Heart right ventricle (tissue), 16 donors: ENCODE measurements at regions not wholly inside any gene's neighbourhood (a gene's known extent, or its start where the extent isn't known, plus 50 kb on each side); places are given as distances from the start of the nearest gene placed in this dataset.

Source experiments
- ATAC-seq, 8 donors: fragments of 200-7000 bp; cut with Tn5 transposase; one replicate each; pipeline ENCODE4 v1.9.1; 2020; ENCODE audit warnings: mild to moderate bottlenecking in 8 of 8, moderate library complexity in 8 of 8, moderate number of reproducible peaks in 1 of 8
- DNase-seq, 2 donors: peaks; one replicate each; pipeline ENCODE4 v3.0.0-alpha.2; 2020
- H3K27ac ChIP-seq, 10 donors: fragments of 200-600 bp; sonication (generic) in 2 of 10; one replicate each; pipeline versions ENCODE4 v1.5.0 to v1.8.0; 2020 to 2022; ENCODE audit warnings: mild to moderate bottlenecking in 3 of 10
- H3K27me3 ChIP-seq, 7 donors: fragments of 200-600 bp; one replicate each; pipeline ENCODE4 v1.8.0; 2021 to 2022; ENCODE audit warnings: mild to moderate bottlenecking in 2 of 7
- H3K36me3 ChIP-seq, 9 donors: fragments of 200-600 bp; sonication (generic) in 1 of 9; one replicate each; pipeline versions ENCODE4 v1.5.0 to v1.8.0; 2020 to 2022; ENCODE audit warnings: mild to moderate bottlenecking in 2 of 9
- H3K4me1 ChIP-seq, 9 donors: fragments of 200-600 bp; sonication (generic) in 1 of 9; one replicate each; pipeline versions ENCODE4 v1.5.0 to v1.8.0; 2020 to 2022; ENCODE audit warnings: mild to moderate bottlenecking in 4 of 9
- H3K4me3 ChIP-seq, 10 donors: fragments of 200-600 bp; sonication (generic) in 2 of 10; one replicate each; pipeline versions ENCODE4 v1.5.0 to v1.8.0; 2020 to 2022; ENCODE audit warnings: mild to moderate bottlenecking in 7 of 10, moderate library complexity in 2 of 10
- H3K9me3 ChIP-seq, 11 donors: fragments of 200-600 bp in 10 of 11; sonication (generic) in 2 of 11; one replicate each; pipeline versions ENCODE4 v1.5.0 to v1.8.0; 2013 to 2022; ENCODE audit warnings: mild to moderate bottlenecking in 2 of 11, control low read depth in 1 of 11, moderate library complexity in 1 of 11
- CTCF ChIP-seq, 9 donors: fragments of 200-600 bp; sonication (generic) in 2 of 9; IDR thresholded peaks; one replicate each; pipeline versions ENCODE4 v1.5.0 to v1.8.0; 2021 to 2022; ENCODE audit warnings: antibody characterized with exemption in 9 of 9, mild to moderate bottlenecking in 5 of 9, moderate library complexity in 1 of 9
- WGBS, 2 donors: extraction: QIAGEN DNeasy Blood & Tissue Kit; methylation state at CpG; one replicate each; pipeline ENCODE4 v1.1.7; 2013; ENCODE audit warnings: inconsistent platforms in 1 of 2; 5-methylcytosine and 5-hydroxymethylcytosine counted together
- intact Hi-C, 10 donors: fragments of 100-400 bp; cut with DNase I; formaldehyde crosslinking; loops; one replicate each; pipeline versions ENCODE4 v1.11.1 to v1.14.2; 2022
- donor health status: Arrhythmogenic right ventricular cardiomyopathy.
- donor health status: ischemic (EF 13 %, LVEDD 7.1; RV severe dilation, severe dysfunction).
- donor health status: healthy with polysubstance abuse.
- donor health status: DM: no; HTN: yes; CAD: no.
- donor health status: DM: no; HTN: no; CAD: no.
- donor health status: ischemic (EF 25% LVEDD 6.9; RV normal size, moderate dysfunction).
- donor health status: ischemic (EF 25% LVEDD 5.7; RV mildly dilated, moderate dysfunction).
- donor health status: healthy.
- donor health status: DM: yes; HTN: yes; CAD: no.
- donor health status: Ischemic cardiomyopathy.
- donor health status: ischemic (EF 35%, LVEDD 5.7; RV mildly dilated, moderate dysfunction).
- donor health status: nonischemic (EF 11% LVEDD 7.7; RV severe dilation, severe dysfunction).
- donor health status: DM: yes; HTN: yes; CAD: no.
- donor health status: PGD.
- donor health status: ischemic (EF 29% LVEDD 5.4; RV normal size, mild dysfunction).
- donor health status: nonischemic (EF 23%, LVEDD 6.1; RV moderate dilation, normal function).

DNA sequence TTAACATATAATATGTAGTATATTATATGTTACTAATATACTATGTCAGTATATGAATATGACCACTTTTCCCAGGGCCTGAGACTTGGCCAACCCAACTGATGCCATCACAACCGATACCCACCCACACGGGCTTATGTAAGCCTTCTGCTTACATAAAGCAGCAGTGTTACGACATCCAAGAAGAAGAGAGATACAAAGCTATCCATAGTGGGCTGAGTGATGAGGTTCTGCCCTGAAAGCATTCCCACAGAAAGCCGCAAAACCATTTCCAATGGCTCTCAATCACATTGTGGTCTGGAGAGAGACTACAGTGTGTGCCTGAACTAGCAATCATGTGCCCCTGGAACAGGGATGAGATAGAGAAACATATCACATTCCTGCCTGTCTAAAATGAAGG is 177.9 kb downstream of the PLOD2 start:
- no peak for TF ChIP-seq CTCF (IDR thresholded peaks at IDR 0.05)
- Histone ChIP-seq H3K9me3 (peaks cover 0 to 36% (median 0%) of the 10 kb centered on the region in 11 donors), H3K4me1 (no peaks in the 10 kb centered on the region), H3K4me3 (no peak overlapping the region), H3K27ac (no peak overlapping the region), H3K36me3 (no peaks in the 10 kb centered on the region), H3K27me3 (no peaks in the 10 kb centered on the region)
- intact Hi-C loops: no loop called here
- ATAC-seq (no peak), DNase-seq (no peak)
- 92% methylated on average over 4 of the region's 4 CpGs for WGBS, 2 donors
